LNCAP (cell line): ENCODE measurements at regions not wholly inside any gene's neighbourhood (a gene's known extent, or its start where the extent isn't known, plus 50 kb on each side); places are given as distances from the start of the nearest gene placed in this dataset.

Source experiments
- TF ChIP-seq, protein P1 (sequence below): fragments of 450-650 bp; IDR thresholded peaks from 2 replicates; pipeline ENCODE4 v1.5.1; 2017; ENCODE audit warnings: mild to moderate bottlenecking

DNA sequence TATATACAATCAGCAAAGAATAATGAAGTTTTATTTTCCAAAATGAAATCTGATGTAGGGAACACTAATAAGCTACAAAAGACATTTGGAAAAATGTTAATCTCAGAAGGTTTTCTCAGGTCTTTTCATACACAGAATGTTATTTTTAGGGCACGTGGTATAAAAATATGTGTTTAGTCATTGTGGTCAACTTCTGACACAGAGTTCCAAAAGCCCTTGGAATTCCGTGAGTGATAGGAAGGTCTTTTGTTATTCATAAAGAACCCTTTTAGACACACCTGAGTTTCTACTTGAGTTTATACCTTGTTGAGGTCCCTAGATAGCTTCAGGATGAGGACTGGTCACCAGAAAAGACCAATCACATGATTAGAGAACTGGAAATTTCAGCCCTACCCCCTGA is 277.6 kb upstream of the NCAM2 start:
- TF ChIP-seq, protein P1, sequence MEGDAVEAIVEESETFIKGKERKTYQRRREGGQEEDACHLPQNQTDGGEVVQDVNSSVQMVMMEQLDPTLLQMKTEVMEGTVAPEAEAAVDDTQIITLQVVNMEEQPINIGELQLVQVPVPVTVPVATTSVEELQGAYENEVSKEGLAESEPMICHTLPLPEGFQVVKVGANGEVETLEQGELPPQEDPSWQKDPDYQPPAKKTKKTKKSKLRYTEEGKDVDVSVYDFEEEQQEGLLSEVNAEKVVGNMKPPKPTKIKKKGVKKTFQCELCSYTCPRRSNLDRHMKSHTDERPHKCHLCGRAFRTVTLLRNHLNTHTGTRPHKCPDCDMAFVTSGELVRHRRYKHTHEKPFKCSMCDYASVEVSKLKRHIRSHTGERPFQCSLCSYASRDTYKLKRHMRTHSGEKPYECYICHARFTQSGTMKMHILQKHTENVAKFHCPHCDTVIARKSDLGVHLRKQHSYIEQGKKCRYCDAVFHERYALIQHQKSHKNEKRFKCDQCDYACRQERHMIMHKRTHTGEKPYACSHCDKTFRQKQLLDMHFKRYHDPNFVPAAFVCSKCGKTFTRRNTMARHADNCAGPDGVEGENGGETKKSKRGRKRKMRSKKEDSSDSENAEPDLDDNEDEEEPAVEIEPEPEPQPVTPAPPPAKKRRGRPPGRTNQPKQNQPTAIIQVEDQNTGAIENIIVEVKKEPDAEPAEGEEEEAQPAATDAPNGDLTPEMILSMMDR = no peak

DNA sequence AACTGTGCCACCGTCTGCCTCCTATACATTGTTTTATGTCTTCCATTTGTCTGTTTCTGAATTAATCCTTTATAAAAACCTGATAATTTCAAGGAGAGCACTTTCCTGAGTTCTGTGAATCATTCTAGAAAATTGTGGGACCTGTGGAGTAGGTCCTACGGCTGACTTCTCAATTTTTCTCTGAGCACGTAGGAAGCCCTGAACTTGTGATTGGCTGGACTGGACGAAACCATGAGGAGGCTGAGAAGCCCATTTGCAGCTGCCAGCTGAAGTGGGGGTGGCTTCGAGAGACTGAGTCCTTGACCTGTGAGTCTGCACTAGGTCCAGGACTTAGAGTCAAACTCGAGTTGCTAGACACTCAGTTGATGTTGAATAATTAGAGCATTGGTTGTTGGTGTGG is 277.1 kb upstream of the NCAM2 start:
- TF ChIP-seq, protein P1 = no peak

- TF ChIP-seq, protein P1 = no peak
These were observed 269.5 kb upstream of the NCAM2 start for GRCh38 chr21:20728691-20729090.

- TF ChIP-seq, protein P1 = no peak
These were observed 268.8 kb upstream of the NCAM2 start for GRCh38 chr21:20729376-20729775.

GRCh38 chr21:20730441-20730840 is 267.8 kb upstream of the NCAM2 start:
- TF ChIP-seq, protein P1 = no peak

- TF ChIP-seq, protein P1 = no peak
These were observed 263.0 kb upstream of the NCAM2 start for GRCh38 chr21:20735257-20735656.

- TF ChIP-seq, protein P1 = no peak
These were observed 260.8 kb upstream of the NCAM2 start for GRCh38 chr21:20737227-20737913.

- TF ChIP-seq, protein P1 = peak; percentile 55
These were observed 258.8 kb upstream of the NCAM2 start for GRCh38 chr21:20739421-20739820.
